WTC11 (cell line): ENCODE measurements at regions not wholly inside any gene's neighbourhood (a gene's known extent, or its start where the extent isn't known, plus 50 kb on each side); places are given as distances from the start of the nearest gene placed in this dataset.

Experiments
- CREB1 ChIP-seq: sonication (generic); formaldehyde crosslinking; IDR thresholded peaks from 2 replicates; pipeline ENCODE4 v1.8.0; 2023; ENCODE audit warnings: mild to moderate bottlenecking, missing genetic modification reagents
- TP53 ChIP-seq: sonication (generic); formaldehyde crosslinking; IDR thresholded peaks from 2 replicates; pipeline ENCODE4 v1.8.1; 2023; ENCODE audit warnings: mild to moderate bottlenecking, missing genetic modification reagents
- TF ChIP-seq, protein P1 (sequence below): fragments of 250-450 bp; sonication (Bioruptor Pico); IDR thresholded peaks from 2 replicates; pipeline ENCODE4 v2.1.2; 2022; ENCODE audit warnings: mild to moderate bottlenecking, moderate library complexity

- TF ChIP-seq CREB1 (CRISPR knock-in tag): no peak
- TF ChIP-seq TP53: no peak
- TF ChIP-seq, protein P1, sequence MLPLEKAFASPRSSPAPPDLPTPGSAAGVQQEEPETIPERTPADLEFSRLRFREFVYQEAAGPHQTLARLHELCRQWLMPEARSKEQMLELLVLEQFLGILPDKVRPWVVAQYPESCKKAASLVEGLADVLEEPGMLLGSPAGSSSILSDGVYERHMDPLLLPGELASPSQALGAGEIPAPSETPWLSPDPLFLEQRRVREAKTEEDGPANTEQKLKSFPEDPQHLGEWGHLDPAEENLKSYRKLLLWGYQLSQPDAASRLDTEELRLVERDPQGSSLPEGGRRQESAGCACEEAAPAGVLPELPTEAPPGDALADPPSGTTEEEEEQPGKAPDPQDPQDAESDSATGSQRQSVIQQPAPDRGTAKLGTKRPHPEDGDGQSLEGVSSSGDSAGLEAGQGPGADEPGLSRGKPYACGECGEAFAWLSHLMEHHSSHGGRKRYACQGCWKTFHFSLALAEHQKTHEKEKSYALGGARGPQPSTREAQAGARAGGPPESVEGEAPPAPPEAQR (CRISPR knock-in tag): no peak
Observed at GRCh38 chr3:102037791-102038190, 188.5 kb downstream of the NFKBIZ start.
